HUES64 (cell line): ENCODE measurements at regions not wholly inside any gene's neighbourhood (a gene's known extent, or its start where the extent isn't known, plus 50 kb on each side); places are given as distances from the start of the nearest gene placed in this dataset.
A peak's percentile ranks its signal among the peaks of the same experiment; 100 is the strongest.

Experiments used
- H3K27ac ChIP-seq: 2 replicates; pipeline ENCODE4 v1.7.0; 2013; ENCODE audit warnings: low read depth, low read length, inconsistent platforms
- H3K27me3 ChIP-seq: 2 replicates; pipeline ENCODE4 v1.6.1; 2013; ENCODE audit warnings: mild to moderate bottlenecking, low read length; ENCODE audit not compliant: insufficient read depth
- H3K36me3 ChIP-seq: 2 replicates; pipeline ENCODE4 v1.6.1; 2013; ENCODE audit warnings: mild to moderate bottlenecking, low read length; ENCODE audit not compliant: insufficient read depth
- H3K4me1 ChIP-seq: 2 replicates; pipeline ENCODE4 v1.6.1; 2013; ENCODE audit warnings: mild to moderate bottlenecking, low read length, moderate library complexity; ENCODE audit not compliant: insufficient read depth
- H3K4me3 ChIP-seq: 2 replicates; pipeline ENCODE4 v1.5.1; 2013; ENCODE audit warnings: mild to moderate bottlenecking, low read length, moderate library complexity
- H3K9ac ChIP-seq: 2 replicates; pipeline ENCODE4 v1.6.1; 2013; ENCODE audit warnings: mild to moderate bottlenecking, low read depth, low read length
- H3K9me3 ChIP-seq: 2 replicates; pipeline ENCODE4 v1.6.1; 2013; ENCODE audit warnings: low read depth, low read length; ENCODE audit not compliant: insufficient read depth
- WGBS: fragments of 150-250, 120-280 bp; methylation state at CpG from one replicate; pipeline ENCODE4 v1.1.7; 2013; ENCODE audit warnings: missing lambda C conversion rate; 5-methylcytosine and 5-hydroxymethylcytosine counted together

- no peaks in the 10 kb centered on the region for H3K36me3 ChIP-seq
- 84% methylated on average over 5 of the region's 8 CpGs for whole genome bisulfite sequencing
- no peak overlapping the region for H3K4me3 ChIP-seq
- no peaks in the 10 kb centered on the region for H3K27me3 ChIP-seq
- H3K27ac ChIP-seq, result no peak overlapping the region
- peaks cover 4% of the 10 kb centered on the region for H3K9me3 ChIP-seq
- H3K4me1 ChIP-seq, result peaks cover 17% of the 10 kb centered on the region
- H3K9ac ChIP-seq, result no peak overlapping the region
Observed at GRCh38 chr1:5720484-5720883, 271.7 kb downstream of the NPHP4 start.

GRCh38 chr1:5720045-5720444, 272.2 kb downstream of the NPHP4 start:
- WGBS, result 87% methylated on average over 8 of the region's 8 CpGs
- Histone ChIP-seq H3K9me3 (peaks cover 8% of the 10 kb centered on the region), H3K9ac (no peak overlapping the region), H3K36me3 (no peaks in the 10 kb centered on the region), H3K27me3 (no peaks in the 10 kb centered on the region), H3K27ac (no peak overlapping the region), H3K4me3 (no peak overlapping the region), H3K4me1 (peaks cover 17% of the 10 kb centered on the region)

- no peak overlapping the region for H3K9ac ChIP-seq
- 80% methylated on average over 34 of the region's 34 CpGs for WGBS
- no peaks in the 10 kb centered on the region for H3K27me3 ChIP-seq
Observed at GRCh38 chr1:5718831-5719632, 273.2 kb downstream of the NPHP4 start.

GRCh38 chr1:5717031-5717682, 275.1 kb downstream of the NPHP4 start:
- Histone ChIP-seq H3K27ac (peak overlapping the region; percentile 63), H3K4me3 (no peak overlapping the region), H3K36me3 (no peaks in the 10 kb centered on the region), H3K27me3 (no peaks in the 10 kb centered on the region), H3K4me1 (peaks cover 17% of the 10 kb centered on the region), H3K9ac (peak overlapping the region; percentile 42; the same call in 1 of the 2 replicates), H3K9me3 (peaks cover 8% of the 10 kb centered on the region)
- 79% methylated on average over 11 of the region's 11 CpGs for WGBS

More at GRCh38 chr1:5718831-5719632, 273.2 kb downstream of the NPHP4 start:
- peaks cover 8% of the 10 kb centered on the region for H3K9me3 ChIP-seq
- no peaks in the 10 kb centered on the region for H3K36me3 ChIP-seq
- no peak overlapping the region for H3K4me3 ChIP-seq
- peaks cover 17% of the 10 kb centered on the region for H3K4me1 ChIP-seq
- H3K27ac ChIP-seq, result no peak overlapping the region

GRCh38 chr1:5716126-5716525, 276.1 kb downstream of the NPHP4 start:
- Histone ChIP-seq H3K27me3 (no peaks in the 10 kb centered on the region), H3K4me1 (peaks cover 17% of the 10 kb centered on the region), H3K9ac (no peak overlapping the region), H3K36me3 (no peaks in the 10 kb centered on the region), H3K27ac (no peak overlapping the region), H3K4me3 (no peak overlapping the region), H3K9me3 (peaks cover 8% of the 10 kb centered on the region)
- WGBS, result 89% methylated on average over 6 of the region's 6 CpGs

GRCh38 chr1:5713101-5714010, 278.9 kb downstream of the NPHP4 start:
- Histone ChIP-seq H3K36me3 (no peaks in the 10 kb centered on the region), H3K4me1 (peaks cover 17% of the 10 kb centered on the region), H3K27ac (no peak overlapping the region), H3K4me3 (no peak overlapping the region), H3K9me3 (peaks cover 8% of the 10 kb centered on the region), H3K27me3 (no peaks in the 10 kb centered on the region), H3K9ac (no peak overlapping the region)
- 95% methylated on average over 36 of the region's 36 CpGs for WGBS

- Histone ChIP-seq H3K36me3 (no peaks in the 10 kb centered on the region), H3K9ac (no peak overlapping the region), H3K9me3 (peaks cover 8% of the 10 kb centered on the region), H3K27me3 (no peaks in the 10 kb centered on the region), H3K4me1 (peaks cover 6% of the 10 kb centered on the region; the same call in 1 of the 2 replicates), H3K27ac (no peak overlapping the region), H3K4me3 (no peak overlapping the region)
- WGBS, result 94% methylated on average over 45 of the region's 45 CpGs
Observed at GRCh38 chr1:5711956-5712645, 280.1 kb downstream of the NPHP4 start.

GRCh38 chr1:5711079-5711478, 281.1 kb downstream of the NPHP4 start:
- no peaks in the 10 kb centered on the region for H3K36me3 ChIP-seq
- 92% methylated on average over 7 of the region's 7 CpGs for WGBS
- H3K4me1 ChIP-seq, result no peaks in the 10 kb centered on the region
- H3K4me3 ChIP-seq, result no peak overlapping the region
- no peaks in the 10 kb centered on the region for H3K27me3 ChIP-seq
- no peak overlapping the region for H3K9ac ChIP-seq
- peaks cover 8% of the 10 kb centered on the region for H3K9me3 ChIP-seq
- H3K27ac ChIP-seq, result no peak overlapping the region

- Histone ChIP-seq H3K36me3 (no peaks in the 10 kb centered on the region), H3K9me3 (no peaks in the 10 kb centered on the region), H3K4me1 (no peaks in the 10 kb centered on the region), H3K27me3 (no peaks in the 10 kb centered on the region), H3K27ac (no peak overlapping the region), H3K9ac (no peak overlapping the region), H3K4me3 (no peak overlapping the region)
- 85% methylated on average over 3 of the region's 3 CpGs for WGBS
Observed at GRCh38 chr1:5709976-5710375, 282.2 kb downstream of the NPHP4 start.

- H3K27me3 ChIP-seq, result no peaks in the 10 kb centered on the region
- H3K4me3 ChIP-seq, result no peak overlapping the region
- no peaks in the 10 kb centered on the region for H3K4me1 ChIP-seq
- H3K36me3 ChIP-seq, result no peaks in the 10 kb centered on the region
- no peaks in the 10 kb centered on the region for H3K9me3 ChIP-seq
- 90% methylated on average over 6 of the region's 6 CpGs for WGBS
- no peak overlapping the region for H3K9ac ChIP-seq
- no peak overlapping the region for H3K27ac ChIP-seq
Observed at GRCh38 chr1:5709461-5709975, 282.7 kb downstream of the NPHP4 start.
